ENCODE measurements at regions not wholly inside any gene's neighbourhood (a gene's known extent, or its start where the extent isn't known, plus 50 kb on each side); places are given as distances from the start of the nearest gene placed in this dataset.

- Histone ChIP-seq H3K27me3 (no peaks in the 10 kb centered on the region), H3K9me3 (no peaks in the 10 kb centered on the region), H3K4me1 (peaks cover 0 to 4% (median 0%) of the 10 kb centered on the region in 12 donors), H3K4me3 (no peak overlapping the region), H3K27ac (no peak overlapping the region), H3K36me3 (no peaks in the 10 kb centered on the region)
- intact Hi-C loops (cut with DNase I): no loop called here
- TF ChIP-seq CTCF (IDR thresholded peaks at IDR 0.05): no peak
- TF ChIP-seq POLR2A (IDR thresholded peaks at IDR 0.05): no peak
- ATAC-seq: no peak
- no peak for DNase-seq
- 35 to 60% (median 50%) methylated on average over 2 of the region's 2 CpGs for WGBS, 4 donors
Observed at GRCh38 chr4:169338241-169338640, 67.5 kb upstream of the SH3RF1 start.

- H3K9me3 ChIP-seq: no peaks in the 10 kb centered on the region
- DNase-seq: no peak
- 93 to 100% (median 98%) methylated on average over 1 of the region's 1 CpG for WGBS, 4 donors
- no peak overlapping the region for H3K4me3 ChIP-seq
- no peak overlapping the region for H3K27ac ChIP-seq
- intact Hi-C loops (cut with DNase I): no loop called here
- H3K36me3 ChIP-seq: no peaks in the 10 kb centered on the region
- TF ChIP-seq CTCF (IDR thresholded peaks at IDR 0.05) (no peak), POLR2A (IDR thresholded peaks at IDR 0.05) (no peak)
- H3K27me3 ChIP-seq: no peaks in the 10 kb centered on the region
- peaks cover 0 to 4% (median 0%) of the 10 kb centered on the region in 12 donors for H3K4me1 ChIP-seq
- no peak for ATAC-seq
Observed at GRCh38 chr4:169337510-169337909, 66.8 kb upstream of the SH3RF1 start.

GRCh38 chr4:169335331-169335730 is 64.6 kb upstream of the SH3RF1 start:
- Histone ChIP-seq H3K27me3 (no peaks in the 10 kb centered on the region), H3K27ac (no peak overlapping the region), H3K4me3 (no peak overlapping the region), H3K36me3 (no peaks in the 10 kb centered on the region), H3K4me1 (peaks cover 0 to 4% (median 0%) of the 10 kb centered on the region in 12 donors), H3K9me3 (no peaks in the 10 kb centered on the region)
- WGBS, 4 donors: 38 to 54% (median 45%) methylated on average over 4 of the region's 4 CpGs
- intact Hi-C loops (cut with DNase I): no loop called here
- TF ChIP-seq CTCF (IDR thresholded peaks at IDR 0.05) (no peak), POLR2A (IDR thresholded peaks at IDR 0.05) (no peak)
- ATAC-seq (peak in 2 of 4 donors; percentile 83 to 92), DNase-seq (no peak)

GRCh38 chr4:169334335-169334734 is 63.6 kb upstream of the SH3RF1 start:
- Histone ChIP-seq H3K4me1 (peaks cover 0 to 4% (median 0%) of the 10 kb centered on the region in 12 donors), H3K9me3 (peaks cover 0 to under 1% (median 0%) of the 10 kb centered on the region in 12 donors), H3K4me3 (no peak overlapping the region), H3K36me3 (no peaks in the 10 kb centered on the region), H3K27me3 (no peaks in the 10 kb centered on the region), H3K27ac (no peak overlapping the region)
- intact Hi-C loops (cut with DNase I): no loop called here
- 74 to 82% (median 78%) methylated on average over 5 of the region's 5 CpGs for WGBS, 4 donors
- TF ChIP-seq POLR2A (IDR thresholded peaks at IDR 0.05) (no peak), CTCF (IDR thresholded peaks at IDR 0.05) (no peak)
- no peak for ATAC-seq
- no peak for DNase-seq
